ENCODE measurements at regions not wholly inside any gene's neighbourhood (a gene's known extent, or its start where the extent isn't known, plus 50 kb on each side); places are given as distances from the start of the nearest gene placed in this dataset.

DNA sequence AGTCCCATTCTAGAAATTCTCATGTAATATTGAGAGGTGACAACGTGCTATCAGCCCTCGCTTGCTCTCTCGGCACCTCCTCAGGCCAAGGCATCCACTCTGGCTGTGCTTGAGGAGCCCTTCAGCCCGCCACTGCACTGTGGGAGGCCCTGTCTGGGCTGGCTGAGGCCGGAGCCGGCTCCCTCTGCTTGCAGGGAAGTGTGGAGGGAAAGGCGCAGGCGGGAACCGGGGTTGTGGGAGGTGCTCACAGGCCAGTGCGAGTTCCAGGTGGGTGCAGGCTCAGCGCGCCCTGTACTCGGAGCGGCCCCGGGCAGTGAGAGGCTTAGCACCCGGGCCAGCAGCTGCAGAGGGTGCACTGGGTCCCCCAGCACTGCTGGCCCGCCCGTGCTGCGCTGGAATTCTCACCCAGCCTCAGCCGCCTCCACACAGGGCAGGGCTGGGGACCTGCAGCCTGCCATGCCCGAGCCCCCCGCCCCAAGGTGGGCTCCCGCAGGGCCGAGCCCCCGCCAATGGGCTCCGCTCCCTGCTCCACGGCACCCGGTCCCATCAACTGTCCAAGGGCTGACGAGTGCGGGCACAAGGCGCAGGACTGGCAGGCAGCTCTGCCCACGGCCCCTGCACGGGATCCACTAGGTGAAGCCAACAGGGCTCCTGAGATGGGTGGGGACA, 1680.6 kb upstream of the LRRTM1 start:
- FAIRE-seq = no peak

DNA sequence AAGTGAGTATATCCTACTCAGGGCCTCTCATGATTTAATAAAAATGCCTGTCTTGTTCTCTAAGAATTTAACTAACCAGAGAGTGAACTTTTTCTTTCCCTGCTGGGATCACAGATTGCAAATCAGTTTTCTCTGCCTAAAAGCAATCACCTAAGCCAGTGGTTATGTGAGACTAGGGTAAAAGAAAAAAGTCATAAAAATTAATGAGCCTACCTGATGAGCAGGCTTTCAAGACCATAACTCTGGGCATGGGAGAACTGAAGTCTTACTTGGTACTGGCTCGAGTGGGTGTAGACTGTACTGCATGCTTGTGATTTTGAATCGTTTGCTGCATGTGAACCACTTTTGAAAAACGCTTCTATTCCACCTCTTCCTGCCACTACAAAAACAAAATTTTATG, 1677.0 kb upstream of the LRRTM1 start:
- no peak for FAIRE-seq

DNA sequence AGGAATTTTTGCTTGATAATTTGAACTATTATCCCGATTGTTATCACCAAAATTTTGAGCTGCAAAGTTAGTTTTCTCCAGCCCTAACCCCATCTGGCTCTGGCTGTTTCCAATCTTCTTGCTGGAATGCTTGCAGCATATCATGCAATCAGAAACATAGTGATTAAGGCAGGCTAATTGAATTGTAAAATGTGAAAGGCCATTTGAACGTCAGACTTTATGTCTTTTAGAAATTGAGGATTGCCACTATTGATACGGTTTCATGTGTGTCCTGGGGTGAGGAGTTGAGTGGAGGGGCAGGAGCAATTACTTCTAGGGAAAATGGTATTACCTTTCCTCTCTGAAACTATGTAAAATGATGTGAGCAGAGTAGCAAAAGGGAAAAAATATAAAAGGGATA, 1674.5 kb upstream of the LRRTM1 start:
- no peak for FAIRE-seq

DNA sequence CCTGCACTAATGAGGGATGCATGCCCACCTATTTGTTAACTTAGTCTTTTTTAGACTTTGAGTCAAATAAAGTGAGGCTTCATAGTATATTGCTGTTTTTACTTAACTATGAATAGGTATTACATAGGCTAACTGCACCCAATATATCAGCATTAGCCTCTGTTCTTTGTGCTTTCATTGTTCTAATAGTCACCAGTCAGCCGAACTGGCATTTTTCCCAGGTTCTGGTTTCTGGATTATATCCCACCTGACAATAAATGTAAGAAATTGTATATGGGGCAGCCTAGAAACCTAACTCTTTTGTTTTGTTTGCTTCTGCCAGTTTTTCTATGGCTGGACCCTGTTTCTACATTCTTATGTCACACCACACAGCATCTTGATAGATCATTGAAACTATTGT, 1672.4 kb upstream of the LRRTM1 start:
- no peak for FAIRE-seq

DNA sequence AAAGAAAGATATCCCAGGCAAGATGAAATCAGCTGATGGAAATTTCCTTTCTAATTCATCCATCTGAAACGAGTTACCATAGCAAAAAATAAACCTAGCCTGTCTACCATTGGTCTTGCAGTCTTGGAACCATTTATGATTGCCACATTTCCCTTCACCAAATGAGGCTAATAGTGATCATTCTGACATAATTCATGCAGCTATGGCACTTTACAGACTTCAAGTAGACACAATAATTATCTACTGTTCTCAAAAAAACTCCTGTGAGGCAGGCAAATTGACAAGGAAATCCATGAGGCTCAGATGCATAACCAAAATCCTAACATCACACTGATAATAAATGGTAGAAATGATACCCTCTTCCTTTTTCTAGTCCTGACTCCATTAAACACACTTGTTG, 1669.7 kb upstream of the LRRTM1 start:
- FAIRE-seq = no peak

DNA sequence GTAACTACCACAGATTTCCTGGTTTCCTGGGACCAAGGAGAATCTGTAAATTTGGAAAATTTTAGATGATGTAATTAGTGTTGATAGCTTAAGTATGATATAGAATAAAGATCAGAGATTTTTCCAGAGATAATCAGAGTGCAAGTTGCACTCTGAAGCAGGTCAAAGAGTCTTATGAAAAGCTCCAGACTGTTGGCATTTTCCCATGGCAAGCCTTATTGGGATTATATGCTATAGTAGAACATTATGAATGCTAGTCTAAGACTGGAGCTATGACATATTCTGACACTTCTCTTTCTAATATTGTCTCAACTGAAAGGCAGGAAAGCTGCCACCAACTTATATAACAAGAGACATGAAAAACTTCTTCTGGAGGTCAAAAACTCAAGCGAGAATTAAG, 1638.3 kb upstream of the LRRTM1 start:
- no peak for FAIRE-seq

DNA sequence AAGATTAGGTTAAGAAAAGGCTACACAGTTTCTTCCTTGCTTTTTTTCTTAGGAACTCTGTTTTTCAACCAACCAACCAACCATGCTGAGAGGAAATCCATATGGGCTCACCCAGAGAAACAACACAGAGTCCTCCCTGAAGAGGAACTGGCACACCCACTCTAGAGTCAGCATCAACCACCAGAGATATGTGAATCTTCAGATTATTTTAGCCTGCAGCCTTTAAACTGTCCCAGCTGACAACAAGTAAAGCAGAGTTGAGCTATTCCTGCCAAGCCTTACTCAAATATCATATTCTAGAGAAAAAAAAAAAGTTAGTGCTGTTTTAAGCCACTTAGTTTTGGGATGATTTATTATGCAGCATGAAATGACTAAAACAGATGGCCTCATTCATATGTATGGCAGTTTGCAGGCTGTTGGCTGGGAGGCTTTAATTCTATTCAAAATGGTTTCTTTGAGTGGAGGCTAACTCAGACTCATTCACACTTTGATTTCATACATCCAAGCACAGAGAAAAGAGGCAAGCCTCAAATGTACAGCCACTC, 1637.7 kb upstream of the LRRTM1 start:
- no peak for FAIRE-seq

DNA sequence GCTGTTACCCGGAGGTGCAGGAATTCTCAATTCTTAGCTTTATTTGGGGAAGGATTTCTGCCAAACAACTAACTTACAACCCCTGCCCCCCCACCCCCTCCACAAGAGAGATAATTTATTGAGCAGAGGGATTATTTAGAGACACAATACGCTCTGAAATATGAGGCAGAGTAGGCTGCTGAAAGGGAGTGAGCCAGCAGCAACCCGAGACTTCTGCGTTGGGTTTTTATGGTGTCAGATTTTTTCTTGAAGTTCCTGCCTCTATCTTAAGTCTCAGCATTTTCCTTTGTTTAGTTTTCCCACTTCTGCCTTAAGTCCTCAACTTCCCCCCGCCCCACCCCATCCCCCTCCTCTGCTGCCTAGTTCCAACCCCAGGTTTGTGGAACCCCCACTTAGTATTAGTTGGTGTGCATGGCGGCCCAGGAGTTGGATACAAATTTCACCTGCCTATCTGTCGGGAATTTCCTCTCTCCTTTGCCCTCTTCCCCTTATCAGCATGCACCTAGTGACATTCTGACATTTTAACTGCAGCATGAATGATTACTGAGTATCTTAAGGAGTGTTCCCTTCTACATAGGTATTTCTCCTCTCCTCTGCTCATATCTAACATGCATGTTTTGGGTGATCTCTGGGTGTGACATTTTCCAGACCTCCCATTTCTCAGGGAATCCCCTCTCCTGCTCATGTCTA, 1635.9 kb upstream of the LRRTM1 start:
- FAIRE-seq = no peak

DNA sequence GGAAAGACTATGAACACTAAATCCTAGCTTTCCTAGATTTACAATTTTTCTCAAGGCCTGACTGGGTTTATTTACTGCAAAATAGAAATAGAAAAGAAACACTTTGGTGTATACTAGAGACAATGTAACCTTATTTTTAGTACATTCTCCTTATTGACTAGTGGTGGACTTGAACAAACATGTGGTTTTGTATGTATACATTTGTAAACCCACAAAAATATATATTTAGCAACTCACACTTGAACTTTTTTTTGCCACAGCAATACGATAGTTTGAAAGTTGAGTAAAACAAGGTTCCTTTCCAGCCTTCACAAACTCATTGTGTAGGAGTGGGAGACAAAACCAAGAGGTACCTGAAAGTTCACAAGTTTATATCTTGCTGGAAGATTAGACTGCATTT, 1633.4 kb upstream of the LRRTM1 start:
- no peak for FAIRE-seq

DNA sequence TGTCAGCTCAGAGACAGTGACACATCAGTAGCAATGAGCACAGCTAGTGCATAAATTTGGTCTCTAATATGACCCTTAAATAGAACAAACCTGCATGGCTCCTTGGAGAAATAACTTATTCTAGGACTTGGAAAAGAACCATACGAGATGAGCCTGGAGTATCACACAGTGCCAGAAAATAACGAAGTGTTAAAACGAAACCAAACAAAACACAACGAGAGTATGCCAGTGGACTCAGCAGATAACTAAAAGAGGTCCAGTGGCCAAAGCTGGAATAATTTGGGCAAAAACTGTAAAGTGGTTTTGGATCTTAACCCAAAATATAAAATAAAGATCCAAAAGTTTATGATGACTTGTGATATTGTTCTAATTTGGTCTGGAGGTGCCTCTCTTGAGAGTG, 1599.0 kb upstream of the LRRTM1 start:
- FAIRE-seq = no peak

DNA sequence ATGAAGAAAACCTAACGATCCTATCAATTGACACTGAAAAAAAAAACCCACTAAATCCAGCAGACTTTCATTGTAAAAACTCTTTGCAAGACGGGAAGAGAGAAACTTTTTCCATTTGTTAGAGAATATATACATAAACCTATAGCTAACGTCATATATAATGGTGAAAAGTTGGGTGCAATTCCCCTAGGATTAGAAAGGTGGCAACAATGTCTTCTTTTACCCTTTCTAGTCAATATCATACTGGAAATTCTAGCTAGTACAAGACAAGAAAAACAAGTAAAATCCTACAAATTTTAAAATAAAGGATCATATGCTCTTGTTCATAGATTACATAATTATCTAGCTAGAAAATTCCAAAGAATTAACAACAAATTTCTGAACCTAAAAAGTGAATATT, 1596.5 kb upstream of the LRRTM1 start:
- FAIRE-seq = peak; percentile 56

DNA sequence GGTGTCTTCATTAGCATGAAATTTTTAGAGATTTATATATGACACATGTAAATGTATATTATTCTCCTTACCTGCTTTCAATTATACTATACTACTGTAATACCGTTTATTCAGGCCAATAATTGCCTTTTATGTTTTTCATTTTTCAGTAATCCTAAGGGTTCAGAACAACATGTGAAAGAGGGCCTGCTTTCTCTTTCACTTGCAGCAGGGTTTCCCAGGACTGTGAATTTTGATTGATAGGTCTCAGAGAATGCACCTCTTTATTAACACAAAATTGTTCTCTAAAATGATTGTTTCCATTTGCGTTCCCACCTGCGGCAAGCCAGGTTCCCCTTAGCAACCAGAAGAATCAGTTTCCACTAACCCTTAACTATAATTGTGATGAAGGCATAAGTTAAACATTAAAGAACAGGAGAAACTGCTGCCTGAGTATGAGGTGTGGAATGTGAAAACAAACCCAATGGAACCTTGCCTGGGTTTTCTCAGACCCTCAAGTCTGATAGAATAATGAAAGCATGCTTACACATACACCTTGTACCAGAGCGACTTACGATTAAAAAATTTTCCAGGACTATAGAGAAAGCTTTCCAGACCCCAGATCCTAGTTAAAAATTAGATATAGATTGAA, 1591.2 kb upstream of the LRRTM1 start:
- FAIRE-seq = no peak

DNA sequence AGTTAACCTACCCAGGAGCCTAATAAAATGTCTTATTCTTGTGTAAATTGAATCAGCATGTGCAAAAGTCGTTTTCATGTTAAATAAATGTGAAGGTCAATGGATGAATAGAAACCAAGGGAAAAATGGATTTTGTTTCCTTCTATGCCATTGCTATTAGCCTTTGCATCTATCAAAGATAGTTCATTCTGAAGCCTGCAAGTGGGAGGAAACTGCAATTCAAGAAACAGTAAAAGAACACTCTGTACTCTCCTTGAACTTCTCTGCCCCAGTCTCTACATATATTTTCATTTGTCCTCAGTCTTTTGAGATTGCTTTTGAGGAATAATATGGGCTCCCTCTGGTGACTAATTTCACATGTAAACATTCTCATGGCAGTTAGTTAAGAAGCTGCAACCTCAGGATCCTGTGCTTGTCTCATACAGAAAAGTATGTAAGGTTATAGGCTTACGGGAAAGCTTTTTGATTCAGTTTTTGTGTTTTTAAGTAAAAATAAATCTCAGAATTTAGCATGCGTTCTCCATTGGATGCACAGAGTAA, 1590.0 kb upstream of the LRRTM1 start:
- no peak for FAIRE-seq

DNA sequence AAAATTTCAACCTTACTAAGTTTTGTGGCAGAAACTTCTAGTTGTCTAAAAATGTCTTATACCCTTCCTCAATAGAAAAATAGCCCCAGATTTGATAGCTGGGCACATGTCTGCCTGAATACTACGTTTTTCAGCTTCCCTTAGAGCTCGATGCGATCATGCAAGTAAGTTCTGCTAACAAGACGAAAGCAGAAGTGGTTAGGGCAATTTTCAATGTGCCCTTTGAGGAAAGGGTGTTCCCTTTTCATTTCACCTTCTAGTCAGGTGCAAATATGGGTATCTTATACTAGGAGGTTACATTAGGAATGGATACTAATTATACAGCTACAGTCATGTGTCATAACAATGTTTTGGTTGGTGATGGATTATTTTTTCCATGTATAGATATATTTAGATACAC, 1572.1 kb upstream of the LRRTM1 start:
- no peak for FAIRE-seq

DNA sequence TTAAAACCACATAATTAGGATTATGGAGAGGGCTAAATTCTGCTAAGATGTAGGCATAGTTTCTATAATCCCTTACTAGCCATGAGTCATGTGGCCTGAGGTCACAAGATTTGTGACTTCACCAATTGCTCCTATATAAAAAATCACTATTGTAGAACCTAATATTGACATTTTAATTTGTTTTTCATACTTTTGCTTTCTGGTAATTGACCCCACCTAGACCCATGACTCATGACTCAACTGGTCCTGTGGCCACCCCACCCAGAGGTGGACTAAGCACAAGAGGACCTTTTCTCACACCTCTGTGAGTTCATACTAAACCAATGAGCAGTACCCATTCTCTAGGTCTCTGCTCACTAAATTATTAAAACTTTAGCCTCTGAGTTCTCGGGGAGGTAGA, 1567.5 kb upstream of the LRRTM1 start:
- no peak for FAIRE-seq

DNA sequence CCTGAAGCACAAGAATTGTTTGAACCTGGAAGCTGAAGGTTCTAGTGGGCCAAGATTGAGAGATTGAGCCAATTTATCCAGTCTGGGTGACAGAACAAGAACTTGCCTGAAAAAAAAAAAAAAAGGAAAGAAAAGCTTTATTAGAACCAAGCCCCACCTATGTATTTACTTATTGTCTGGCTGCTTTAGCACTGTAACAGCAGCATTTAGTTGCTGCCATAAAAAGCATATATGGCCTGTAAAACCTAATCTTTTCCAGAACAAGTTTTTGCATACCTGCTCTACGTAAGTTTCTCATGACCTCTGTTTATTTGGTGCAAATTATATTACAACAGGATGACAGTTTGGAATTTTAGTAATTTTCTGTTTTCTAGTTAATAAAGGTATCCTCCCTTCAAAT, 1565.6 kb upstream of the LRRTM1 start:
- no peak for FAIRE-seq

DNA sequence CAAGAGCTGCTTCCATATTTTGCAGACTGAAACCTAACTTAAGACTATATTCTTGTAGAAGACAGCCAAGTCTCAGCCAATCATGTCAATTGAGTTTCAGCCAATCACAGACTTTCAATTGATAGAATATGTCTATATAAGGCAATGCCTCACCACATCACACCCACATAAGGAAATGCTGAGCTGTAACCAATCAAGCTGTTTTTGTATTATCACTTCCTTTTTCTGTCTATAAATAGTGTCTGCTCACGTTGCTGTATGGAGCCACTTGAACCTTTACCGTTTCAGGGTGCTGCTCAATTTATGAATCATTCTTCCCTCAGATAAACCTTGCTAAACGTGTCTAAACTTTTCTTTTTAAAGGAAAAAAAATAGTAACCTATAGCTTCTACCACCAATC, 1554.4 kb upstream of the LRRTM1 start:
- no peak for FAIRE-seq

DNA sequence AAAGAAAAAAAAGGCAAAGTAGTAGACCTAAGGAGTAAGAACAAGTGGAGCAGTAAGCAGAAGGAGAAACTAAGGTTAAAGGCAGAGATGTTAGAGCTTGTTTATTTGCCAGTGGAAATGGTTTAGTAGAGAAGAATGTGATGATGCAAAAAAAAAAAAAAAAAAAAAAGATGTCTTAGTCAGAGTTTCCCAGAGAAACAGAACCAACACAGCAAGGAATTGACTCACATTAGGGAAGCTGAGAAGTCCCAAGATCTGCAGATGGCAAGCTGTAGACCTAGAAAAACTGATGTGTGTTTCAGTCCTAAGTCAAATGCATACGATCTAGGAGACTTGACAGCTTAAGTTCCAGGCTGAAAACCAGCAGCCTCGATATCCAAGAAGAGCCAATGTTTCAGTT, 1548.8 kb upstream of the LRRTM1 start:
- FAIRE-seq = no peak

DNA sequence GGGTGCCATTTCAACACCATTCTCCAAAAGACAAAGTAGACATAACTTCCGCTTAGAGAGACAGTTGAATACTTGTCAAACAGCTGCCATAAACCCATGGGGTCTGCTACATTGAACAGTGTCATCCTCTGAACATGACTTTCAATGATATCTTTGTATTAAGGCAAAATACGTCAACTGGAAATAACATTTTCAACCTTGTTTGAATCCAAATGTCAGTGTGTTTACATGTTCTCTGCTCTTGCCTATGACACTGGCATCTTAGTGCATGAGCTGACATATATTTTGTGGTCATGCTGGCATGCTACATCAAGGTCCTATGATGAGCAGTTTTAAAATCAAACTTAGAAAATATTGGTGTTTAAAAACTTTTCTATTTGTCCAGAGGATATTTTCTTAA, 1548.1 kb upstream of the LRRTM1 start:
- FAIRE-seq = no peak

DNA sequence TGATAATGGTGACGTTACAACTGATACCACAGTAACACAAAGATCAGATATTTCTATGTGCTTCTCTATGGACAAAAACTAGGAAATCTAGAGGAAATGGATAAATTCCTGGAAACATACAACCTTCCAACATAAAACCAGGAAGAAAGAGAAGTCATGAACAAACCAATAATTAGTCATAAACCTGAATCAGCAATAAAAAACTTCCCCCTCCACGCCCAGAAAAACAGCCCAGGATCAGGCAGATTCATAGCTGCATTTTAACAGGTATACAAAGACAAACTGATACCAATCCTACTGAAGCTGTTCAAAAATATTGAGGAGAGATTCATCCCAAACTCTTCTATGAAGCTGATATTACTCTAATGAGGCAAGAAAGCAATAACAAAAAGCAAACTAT, 1535.2 kb upstream of the LRRTM1 start:
- no peak for FAIRE-seq

DNA sequence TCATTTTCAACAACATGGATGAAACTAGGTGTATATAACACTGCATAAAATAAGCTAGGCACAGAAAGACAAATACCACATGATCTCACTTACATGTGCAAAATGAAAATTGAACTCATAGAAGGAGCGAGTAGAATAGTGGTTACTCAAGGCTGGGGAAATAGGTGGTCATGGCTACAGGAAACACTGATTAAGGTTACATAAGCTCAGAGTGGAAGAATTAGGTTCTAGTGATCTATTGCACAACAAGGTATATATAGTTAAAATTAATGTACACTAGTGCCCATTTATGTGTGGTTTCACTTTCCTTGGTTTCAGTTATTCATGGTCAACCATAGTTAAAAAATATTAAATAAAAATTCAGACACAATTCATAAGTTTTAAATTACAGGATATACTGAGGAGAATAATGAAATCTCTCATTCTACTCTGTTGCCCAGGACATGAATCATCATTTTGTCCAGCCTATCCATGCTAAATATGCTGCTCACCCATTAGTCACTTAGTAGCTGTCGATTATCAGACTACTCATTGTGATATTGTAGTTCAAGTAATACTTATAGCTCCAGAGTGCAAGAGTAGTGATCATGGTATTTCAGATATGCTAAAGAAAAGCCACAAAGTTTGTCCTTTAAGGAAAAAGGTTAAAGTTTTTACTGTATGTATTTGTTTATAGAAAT, 1530.9 kb upstream of the LRRTM1 start:
- FAIRE-seq = no peak

DNA sequence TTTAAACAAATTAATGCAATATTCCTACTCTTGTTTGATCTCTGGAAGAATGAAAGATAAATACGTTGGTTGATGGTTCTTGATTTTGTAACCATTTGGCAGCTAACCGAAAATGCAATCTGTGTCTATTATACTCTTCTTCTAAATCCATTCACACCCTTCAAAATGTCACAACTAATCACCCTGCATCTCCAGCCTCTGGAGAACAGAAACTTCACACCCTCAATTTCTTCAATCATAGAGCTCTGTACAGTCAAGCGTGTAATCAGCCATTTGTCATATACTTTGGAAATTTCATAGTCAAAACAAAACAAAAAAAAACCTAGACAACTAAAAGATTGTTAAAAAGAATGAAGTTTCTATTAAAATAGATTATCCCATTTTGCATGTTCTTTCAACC, 1482.3 kb upstream of the LRRTM1 start:
- FAIRE-seq = no peak

DNA sequence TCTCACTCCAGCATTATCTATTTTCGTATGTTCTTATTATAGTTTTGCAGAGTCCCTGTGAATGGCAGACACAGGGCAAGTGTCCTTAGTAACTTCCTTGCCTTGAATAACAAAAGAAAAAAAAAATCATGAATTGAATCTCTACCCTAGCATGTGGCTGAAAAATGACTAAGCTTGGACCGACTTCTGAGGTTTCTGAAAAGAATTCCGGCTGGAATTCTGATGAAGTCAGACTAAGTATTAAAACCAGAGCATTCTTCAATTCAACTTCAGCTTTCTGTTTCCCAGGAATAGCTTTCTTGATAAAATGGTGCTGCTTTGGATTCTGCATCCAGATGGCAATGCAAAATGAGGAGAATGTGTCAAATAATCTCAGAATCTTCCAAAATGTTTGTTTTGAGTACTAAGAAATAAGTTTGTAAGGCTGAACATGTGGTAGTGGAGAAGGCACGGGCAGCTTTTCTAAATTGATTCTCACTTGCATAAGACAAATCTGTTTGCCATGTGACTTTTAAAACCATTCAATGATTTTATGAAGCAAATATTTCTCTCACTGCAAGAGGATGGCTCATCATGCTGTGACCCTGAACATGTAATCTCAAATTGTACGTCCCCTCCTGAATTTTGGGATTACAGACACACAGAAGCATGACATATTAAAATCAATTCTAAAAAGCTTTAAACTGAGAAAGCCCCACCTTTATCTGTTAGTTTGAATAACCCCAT, 1462.8 kb upstream of the LRRTM1 start:
- FAIRE-seq = no peak
